ENCODE measurements at regions not wholly inside any gene's neighbourhood (a gene's known extent, or its start where the extent isn't known, plus 50 kb on each side); places are given as distances from the start of the nearest gene placed in this dataset.

- TF ChIP-seq EZH2 (IDR thresholded peaks at IDR 0.05; ENCODE audit: borderline replicate concordance, low read length) (no peak), CTCF (conservative IDR thresholded peaks at IDR 0.05 in 1 of 2, IDR thresholded peaks at IDR 0.05 in 1 of 2; ENCODE audit: extremely low read depth in 1 of 2, insufficient read depth in 1 of 2, low read depth in 1 of 2, low read length in 2 of 2) (no peak)
These were observed 467.5 kb upstream of the TLE4 start for GRCh38 chr9:79104216-79104615.
